GM12865 (cell line): ENCODE measurements at regions not wholly inside any gene's neighbourhood (a gene's known extent, or its start where the extent isn't known, plus 50 kb on each side); places are given as distances from the start of the nearest gene placed in this dataset.

Experiments used
- DNase-seq: peaks from one replicate; pipeline ENCODE4 v3.0.0; 2010; ENCODE audit warnings: low read depth
- H3K4me3 ChIP-seq: 2 replicates; pipeline ENCODE4 v1.5.1; 2011; ENCODE audit warnings: mild to moderate bottlenecking, low read depth, low read length, control low read depth
- CTCF ChIP-seq: IDR thresholded peaks from 2 replicates; pipeline ENCODE4 v1.5.1; 2011; ENCODE audit warnings: low read length, control low read depth, low read depth, inconsistent platforms; ENCODE audit not compliant: insufficient read depth; ENCODE audit errors: missing control alignments

- H3K4me3 ChIP-seq = no peak overlapping the region
- TF ChIP-seq CTCF = no peak
- DNase-seq = no peak
Observed at GRCh38 chr9:81096625-81097024, 592.7 kb downstream of the TLE1 start.

- H3K4me3 ChIP-seq = no peak overlapping the region
- TF ChIP-seq CTCF = no peak
- DNase-seq = no peak
Observed at GRCh38 chr9:81092057-81092456, 597.3 kb downstream of the TLE1 start.

GRCh38 chr9:81088341-81088740 lies 601.0 kb downstream of the TLE1 start:
- no peak overlapping the region for H3K4me3 ChIP-seq
- DNase-seq = no peak
- no peak for TF ChIP-seq CTCF

- no peak for TF ChIP-seq CTCF
- DNase-seq = no peak
- H3K4me3 ChIP-seq = no peak overlapping the region
Observed at GRCh38 chr9:81086416-81086815, 602.9 kb downstream of the TLE1 start.

- H3K4me3 ChIP-seq = no peak overlapping the region
- peak; percentile 2 for DNase-seq
- no peak for TF ChIP-seq CTCF
Observed at GRCh38 chr9:81083854-81084512, 605.4 kb downstream of the TLE1 start.

- H3K4me3 ChIP-seq = no peak overlapping the region
- DNase-seq = no peak
- no peak for TF ChIP-seq CTCF
Observed at GRCh38 chr9:81083067-81083466, 606.3 kb downstream of the TLE1 start.

- H3K4me3 ChIP-seq = no peak overlapping the region
- TF ChIP-seq CTCF = no peak
- no peak for DNase-seq
Observed at GRCh38 chr9:81082221-81082620, 607.1 kb downstream of the TLE1 start.
